Lower lobe of right lung (tissue), 2 donors: ENCODE measurements at regions not wholly inside any gene's neighbourhood (a gene's known extent, or its start where the extent isn't known, plus 50 kb on each side); places are given as distances from the start of the nearest gene placed in this dataset.

Experiments
- ATAC-seq, 2 donors: fragments of 200-7000 bp; cut with Tn5 transposase; one replicate each; pipeline ENCODE4 v1.9.1; 2020 to 2022; ENCODE audit warnings: mild to moderate bottlenecking in 2 of 2, moderate library complexity in 2 of 2
- DNase-seq: peaks from one replicate; pipeline ENCODE4 v3.0.0-alpha.2; 2020
- H3K27ac ChIP-seq: fragments of 200-600 bp; one replicate; pipeline ENCODE4 v1.8.0; 2022
- H3K27me3 ChIP-seq: fragments of 200-600 bp; one replicate; pipeline ENCODE4 v1.8.0; 2022; ENCODE audit warnings: low read depth
- H3K36me3 ChIP-seq: fragments of 200-600 bp; one replicate; pipeline ENCODE4 v1.8.0; 2022; ENCODE audit warnings: mild to moderate bottlenecking
- H3K4me1 ChIP-seq: fragments of 200-600 bp; one replicate; pipeline ENCODE4 v1.8.0; 2022
- H3K4me3 ChIP-seq: fragments of 200-600 bp; one replicate; pipeline ENCODE4 v1.8.0; 2022; ENCODE audit warnings: mild to moderate bottlenecking
- H3K9me3 ChIP-seq: fragments of 200-600 bp; one replicate; pipeline ENCODE4 v1.8.0; 2022
- intact Hi-C: fragments of 100-400 bp; cut with DNase I; formaldehyde crosslinking; loops from one replicate; pipeline ENCODE4 v1.11.0; 2022
- TF ChIP-seq, protein P1 (sequence below): fragments of 200-600 bp; IDR thresholded peaks from one replicate; pipeline ENCODE4 v1.8.0; 2022; ENCODE audit warnings: antibody characterized with exemption, mild to moderate bottlenecking
- donor health status: DM: no; HTN: yes; CAD: no; lungs with severe emphysema.

DNA sequence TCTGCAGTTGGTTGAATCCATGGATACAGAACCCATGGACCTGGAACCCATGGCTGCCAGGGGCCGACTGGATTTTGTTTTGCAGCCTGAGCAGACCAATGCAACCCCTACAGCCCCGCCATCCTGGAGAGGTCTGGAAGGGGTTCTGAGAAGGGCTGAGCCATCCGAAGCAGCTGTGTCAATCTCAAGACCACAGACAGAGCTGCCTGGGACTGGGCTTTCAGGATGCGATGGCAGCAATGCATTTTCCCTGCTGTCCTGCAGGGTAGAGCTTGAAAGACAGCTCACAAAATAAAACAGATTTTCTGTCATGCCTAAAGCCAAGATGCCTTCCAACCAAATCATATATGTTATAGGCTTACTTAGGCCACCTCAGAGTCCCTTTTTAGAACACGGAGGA, 125.8 kb upstream of the NXT1 start:
- DNase-seq (no peak), ATAC-seq (no peak)
- Histone ChIP-seq H3K9me3 (peaks cover 6% of the 10 kb centered on the region), H3K36me3 (no peaks in the 10 kb centered on the region), H3K4me1 (peaks cover 7% of the 10 kb centered on the region), H3K27ac (no peak overlapping the region), H3K27me3 (no peaks in the 10 kb centered on the region), H3K4me3 (no peak overlapping the region)
- intact Hi-C loops = no loop called here
- TF ChIP-seq, protein P1, sequence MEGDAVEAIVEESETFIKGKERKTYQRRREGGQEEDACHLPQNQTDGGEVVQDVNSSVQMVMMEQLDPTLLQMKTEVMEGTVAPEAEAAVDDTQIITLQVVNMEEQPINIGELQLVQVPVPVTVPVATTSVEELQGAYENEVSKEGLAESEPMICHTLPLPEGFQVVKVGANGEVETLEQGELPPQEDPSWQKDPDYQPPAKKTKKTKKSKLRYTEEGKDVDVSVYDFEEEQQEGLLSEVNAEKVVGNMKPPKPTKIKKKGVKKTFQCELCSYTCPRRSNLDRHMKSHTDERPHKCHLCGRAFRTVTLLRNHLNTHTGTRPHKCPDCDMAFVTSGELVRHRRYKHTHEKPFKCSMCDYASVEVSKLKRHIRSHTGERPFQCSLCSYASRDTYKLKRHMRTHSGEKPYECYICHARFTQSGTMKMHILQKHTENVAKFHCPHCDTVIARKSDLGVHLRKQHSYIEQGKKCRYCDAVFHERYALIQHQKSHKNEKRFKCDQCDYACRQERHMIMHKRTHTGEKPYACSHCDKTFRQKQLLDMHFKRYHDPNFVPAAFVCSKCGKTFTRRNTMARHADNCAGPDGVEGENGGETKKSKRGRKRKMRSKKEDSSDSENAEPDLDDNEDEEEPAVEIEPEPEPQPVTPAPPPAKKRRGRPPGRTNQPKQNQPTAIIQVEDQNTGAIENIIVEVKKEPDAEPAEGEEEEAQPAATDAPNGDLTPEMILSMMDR = no peak

GRCh38 chr20:23223908-23224580, 126.5 kb upstream of the NXT1 start:
- H3K4me3 ChIP-seq = no peak overlapping the region
- ATAC-seq (no peak), DNase-seq (no peak)
- TF ChIP-seq, protein P1 = no peak
- no peaks in the 10 kb centered on the region for H3K27me3 ChIP-seq
- no peaks in the 10 kb centered on the region for H3K36me3 ChIP-seq
- no peak overlapping the region for H3K27ac ChIP-seq
- peaks cover 7% of the 10 kb centered on the region for H3K4me1 ChIP-seq
- peaks cover 6% of the 10 kb centered on the region for H3K9me3 ChIP-seq
- intact Hi-C loops = no loop called here

DNA sequence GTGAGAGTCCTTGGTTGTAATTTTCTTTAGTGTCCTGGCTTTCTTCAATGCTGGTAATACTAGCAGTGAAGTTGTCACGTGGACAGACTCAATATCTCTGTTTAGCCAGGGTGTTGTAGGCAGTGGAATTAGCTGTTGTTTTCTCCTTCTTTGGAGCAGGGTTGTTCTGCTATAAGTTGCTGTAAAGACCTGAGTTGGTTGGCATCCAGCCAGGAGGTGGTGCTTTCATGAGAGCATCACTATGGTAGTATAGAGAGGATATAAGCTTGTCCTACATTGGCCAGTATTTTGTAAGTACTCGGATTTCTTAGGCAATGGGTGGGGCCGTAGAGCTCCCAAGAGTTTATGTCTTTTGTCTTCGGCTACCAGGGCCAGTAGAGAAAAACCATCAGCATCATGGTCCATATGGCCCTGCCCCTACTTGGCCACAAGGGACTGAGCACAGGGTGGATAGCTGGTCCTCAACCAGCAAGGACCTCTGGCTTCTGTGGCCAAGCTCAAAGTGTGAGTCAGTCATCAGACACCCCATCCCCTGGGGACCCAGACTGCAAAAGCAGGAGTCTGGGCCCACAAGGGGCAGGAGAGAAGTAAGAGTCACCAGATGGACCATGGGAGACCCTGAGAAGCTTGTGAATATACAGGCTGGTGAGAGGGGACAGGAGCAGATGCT, 127.9 kb upstream of the NXT1 start:
- no peak overlapping the region for H3K27ac ChIP-seq
- no peak for DNase-seq
- H3K4me1 ChIP-seq = peaks cover 7% of the 10 kb centered on the region
- peaks cover 6% of the 10 kb centered on the region for H3K9me3 ChIP-seq
- TF ChIP-seq, protein P1 = no peak
- no peak for ATAC-seq
- H3K36me3 ChIP-seq = no peaks in the 10 kb centered on the region
- no peaks in the 10 kb centered on the region for H3K27me3 ChIP-seq
- intact Hi-C loops = no loop called here
- no peak overlapping the region for H3K4me3 ChIP-seq

- no peaks in the 10 kb centered on the region for H3K36me3 ChIP-seq
- TF ChIP-seq, protein P1 = no peak
- intact Hi-C loops = no loop called here
- H3K27me3 ChIP-seq = no peaks in the 10 kb centered on the region
- no peaks in the 10 kb centered on the region for H3K4me1 ChIP-seq
- ATAC-seq (no peak), DNase-seq (no peak)
- no peak overlapping the region for H3K27ac ChIP-seq
- peaks cover 2% of the 10 kb centered on the region for H3K9me3 ChIP-seq
- no peak overlapping the region for H3K4me3 ChIP-seq
Measured at GRCh38 chr20:23217023-23217422, 130.9 kb upstream of the CD93 start.

DNA sequence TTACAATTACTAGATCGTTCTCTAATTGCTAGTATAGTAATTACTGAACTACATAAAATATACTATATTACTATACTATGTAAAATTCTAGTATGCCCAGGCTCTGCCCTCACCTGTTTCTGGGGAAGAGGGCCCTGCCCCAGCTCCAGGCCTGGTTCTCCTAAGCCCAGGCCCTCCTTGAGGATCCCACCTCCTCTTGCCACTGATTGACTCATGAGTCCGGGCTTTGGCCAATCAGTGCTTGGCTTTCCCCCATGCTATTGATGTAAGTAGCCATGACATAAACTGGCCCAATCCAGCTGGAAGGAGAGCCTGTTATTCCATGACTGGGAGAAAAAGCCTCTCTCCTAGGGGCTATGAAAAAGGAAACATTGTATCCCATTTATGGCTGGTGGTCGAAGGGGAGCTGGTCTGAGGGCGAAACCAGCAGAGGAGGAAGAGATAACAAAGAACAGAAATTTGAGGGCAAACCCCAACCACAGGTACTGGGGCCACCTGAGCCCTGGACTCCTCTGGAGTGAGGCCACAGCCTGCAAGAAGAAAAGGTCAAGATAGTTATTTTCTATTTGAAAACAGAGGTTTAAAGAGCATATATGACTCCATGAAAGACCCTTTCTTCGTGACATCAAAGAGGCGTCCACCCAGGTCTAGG, 129.3 kb upstream of the CD93 start:
- no peak overlapping the region for H3K27ac ChIP-seq
- TF ChIP-seq, protein P1 = no peak
- ATAC-seq = no peak

More for the DNA sequence above, 129.3 kb upstream of the CD93 start:
- intact Hi-C loops = no loop called here
- DNase-seq = no peak
- Histone ChIP-seq H3K9me3 (no peaks in the 10 kb centered on the region), H3K27me3 (no peaks in the 10 kb centered on the region), H3K4me3 (no peak overlapping the region), H3K4me1 (no peaks in the 10 kb centered on the region), H3K36me3 (no peaks in the 10 kb centered on the region)
